Mesendoderm (in vitro differentiated cells): ENCODE measurements at regions not wholly inside any gene's neighbourhood (a gene's known extent, or its start where the extent isn't known, plus 50 kb on each side); places are given as distances from the start of the nearest gene placed in this dataset.

Experiments
- DNase-seq: peaks from one replicate; pipeline ENCODE4 v3.0.0; 2013
- H2AK5ac ChIP-seq: 2 replicates; pipeline ENCODE4 v1.6.1; 2013; ENCODE audit warnings: low read length, inconsistent platforms
- H2BK120ac ChIP-seq: 2 replicates; pipeline ENCODE4 v1.6.1; 2013; ENCODE audit warnings: low read depth, mild to moderate bottlenecking, low read length, moderate library complexity, mixed read lengths
- H2BK15ac ChIP-seq: replicated peaks from 2 replicates; pipeline ENCODE4 v1.6.1; 2013; ENCODE audit warnings: low read depth, mild to moderate bottlenecking, moderate library complexity
- H2BK5ac ChIP-seq: 2 replicates; pipeline ENCODE4 v1.6.1; 2013; ENCODE audit warnings: low read length, inconsistent platforms
- H3K18ac ChIP-seq: 2 replicates; pipeline ENCODE4 v1.6.1; 2013; ENCODE audit warnings: mild to moderate bottlenecking, low read length, mixed read lengths
- H3K23ac ChIP-seq: one replicate; pipeline ENCODE4 v1.6.1; 2013; ENCODE audit warnings: low read length
- H3K27ac ChIP-seq: 2 replicates; pipeline ENCODE4 v1.5.1; 2013; ENCODE audit warnings: low read depth, mild to moderate bottlenecking, inconsistent platforms, low read length, moderate library complexity
- H3K27me3 ChIP-seq: 2 replicates; pipeline ENCODE4 v1.6.1; 2013; ENCODE audit warnings: low read length, control low read depth, mild to moderate bottlenecking, inconsistent platforms; ENCODE audit not compliant: insufficient read depth, poor library complexity
- H3K36me3 ChIP-seq: 2 replicates; pipeline ENCODE4 v1.6.1; 2013; ENCODE audit warnings: low read length, inconsistent platforms; ENCODE audit not compliant: control insufficient read depth, insufficient read depth
- H3K4ac ChIP-seq: one replicate; pipeline ENCODE4 v1.6.1; 2013; ENCODE audit warnings: low read depth, mild to moderate bottlenecking, low read length, moderate library complexity
- H3K4me1 ChIP-seq: 2 replicates; pipeline ENCODE4 v1.6.1; 2013; ENCODE audit warnings: low read depth, low read length, inconsistent platforms; ENCODE audit not compliant: control insufficient read depth
- H3K4me2 ChIP-seq: 2 replicates; pipeline ENCODE4 v1.6.1; 2013; ENCODE audit warnings: low read length
- H3K4me3 ChIP-seq: 2 replicates; pipeline ENCODE4 v1.5.1; 2013; ENCODE audit warnings: mild to moderate bottlenecking, low read length
- H3K56ac ChIP-seq: one replicate; pipeline ENCODE4 v1.6.1; 2013; ENCODE audit warnings: low read length
- H3K79me1 ChIP-seq: 2 replicates; pipeline ENCODE4 v1.6.1; 2013; ENCODE audit warnings: low read length, inconsistent platforms
- H3K79me2 ChIP-seq: 2 replicates; pipeline ENCODE4 v1.6.1; 2013; ENCODE audit warnings: mild to moderate bottlenecking, low read length; ENCODE audit not compliant: control insufficient read depth, insufficient read depth
- H3K9ac ChIP-seq: 2 replicates; pipeline ENCODE4 v1.6.1; 2013; ENCODE audit warnings: low read length, inconsistent platforms
- H4K5ac ChIP-seq: one replicate; pipeline ENCODE4 v1.6.1; 2013; ENCODE audit warnings: low read length
- H4K8ac ChIP-seq: one replicate; pipeline ENCODE4 v1.6.1; 2013; ENCODE audit warnings: low read depth, mild to moderate bottlenecking, control low read depth, low read length, moderate library complexity
- WGBS: extraction: QIAGEN DNeasy Blood & Tissue Kit; methylation state at CpG from one replicate; pipeline ENCODE4 v1.1.7; 2013; ENCODE audit warnings: low lambda C conversion rate, missing lambda C conversion rate; ENCODE audit not compliant: insufficient coverage; ENCODE audit errors: extremely low coverage; 5-methylcytosine and 5-hydroxymethylcytosine counted together

- Histone ChIP-seq H4K5ac (no peak overlapping the region), H3K56ac (no peak overlapping the region), H2BK120ac (no peak overlapping the region), H4K8ac (no peak overlapping the region), H3K4me1 (no peaks in the 10 kb centered on the region), H3K4ac (no peak overlapping the region), H3K4me3 (no peak overlapping the region), H2BK5ac (no peak overlapping the region), H2AK5ac (no peak overlapping the region), H3K27me3 (no peaks in the 10 kb centered on the region), H3K79me2 (no peaks in the 10 kb centered on the region), H3K23ac (no peak overlapping the region), H3K36me3 (no peaks in the 10 kb centered on the region), H3K9ac (no peak overlapping the region), H3K79me1 (no peaks in the 10 kb centered on the region), H2BK15ac (no peak overlapping the region), H3K18ac (no peak overlapping the region), H3K4me2 (no peak overlapping the region), H3K27ac (no peak overlapping the region)
- WGBS, result no CpG with 5 or more reads among the region's 4 CpGs
- no peak for DNase-seq
Observed at GRCh38 chr3:110612045-110612444, 459.6 kb upstream of the NECTIN3 start.

GRCh38 chr3:110614186-110614585 lies 457.4 kb upstream of the NECTIN3 start:
- H3K36me3 ChIP-seq, result no peaks in the 10 kb centered on the region
- no peak overlapping the region for H2BK5ac ChIP-seq
- H4K5ac ChIP-seq, result no peak overlapping the region
- no peak overlapping the region for H3K23ac ChIP-seq
- H2BK120ac ChIP-seq, result no peak overlapping the region
- no peak for DNase-seq
- H3K4me2 ChIP-seq, result no peak overlapping the region
- no peak overlapping the region for H2BK15ac ChIP-seq
- H3K9ac ChIP-seq, result no peak overlapping the region
- no peaks in the 10 kb centered on the region for H3K79me1 ChIP-seq
- no peak overlapping the region for H3K4me3 ChIP-seq
- H3K79me2 ChIP-seq, result no peaks in the 10 kb centered on the region
- H2AK5ac ChIP-seq, result no peak overlapping the region
- H3K56ac ChIP-seq, result no peak overlapping the region
- H3K27ac ChIP-seq, result no peak overlapping the region
- H4K8ac ChIP-seq, result no peak overlapping the region
- H3K4me1 ChIP-seq, result peaks cover 2% of the 10 kb centered on the region
- no peak overlapping the region for H3K4ac ChIP-seq
- no peaks in the 10 kb centered on the region for H3K27me3 ChIP-seq
- H3K18ac ChIP-seq, result no peak overlapping the region
- no CpG with 5 or more reads among the region's 2 CpGs for WGBS

- Histone ChIP-seq H4K8ac (no peak overlapping the region), H3K18ac (no peak overlapping the region), H3K27ac (no peak overlapping the region), H3K56ac (no peak overlapping the region), H3K27me3 (no peaks in the 10 kb centered on the region), H3K79me1 (no peaks in the 10 kb centered on the region), H3K36me3 (no peaks in the 10 kb centered on the region), H2BK120ac (no peak overlapping the region), H4K5ac (no peak overlapping the region), H3K4me2 (no peak overlapping the region), H2BK15ac (no peak overlapping the region), H3K79me2 (no peaks in the 10 kb centered on the region), H3K9ac (no peak overlapping the region), H3K23ac (no peak overlapping the region), H3K4me3 (no peak overlapping the region), H2AK5ac (no peak overlapping the region), H3K4ac (no peak overlapping the region), H2BK5ac (no peak overlapping the region), H3K4me1 (peaks cover 2% of the 10 kb centered on the region)
- WGBS, result no CpG with 5 or more reads among the region's 1 CpG
- no peak for DNase-seq
Observed at GRCh38 chr3:110615454-110615853, 456.2 kb upstream of the NECTIN3 start.

- no peak overlapping the region for H2BK120ac ChIP-seq
Observed at GRCh38 chr3:110618512-110619226, 452.9 kb upstream of the NECTIN3 start.

GRCh38 chr3:110620118-110620517 lies 451.5 kb upstream of the NECTIN3 start:
- Histone ChIP-seq H4K5ac (no peak overlapping the region), H3K56ac (no peak overlapping the region), H2BK15ac (no peak overlapping the region), H3K23ac (no peak overlapping the region), H3K9ac (no peak overlapping the region), H3K27me3 (no peaks in the 10 kb centered on the region), H2BK5ac (peak overlapping the region; percentile 62), H3K4me1 (peaks cover 2% of the 10 kb centered on the region), H3K18ac (no peak overlapping the region), H2AK5ac (no peak overlapping the region), H3K79me1 (no peaks in the 10 kb centered on the region), H3K27ac (no peak overlapping the region), H3K4me2 (no peak overlapping the region), H4K8ac (no peak overlapping the region), H2BK120ac (peak overlapping the region; percentile 82), H3K4me3 (no peak overlapping the region), H3K4ac (no peak overlapping the region), H3K36me3 (no peaks in the 10 kb centered on the region), H3K79me2 (no peaks in the 10 kb centered on the region)
- peak; percentile 89 for DNase-seq
- no CpG with 5 or more reads among the region's 4 CpGs for whole genome bisulfite sequencing

More at GRCh38 chr3:110618512-110619226, 452.9 kb upstream of the NECTIN3 start:
- no peaks in the 10 kb centered on the region for H3K79me1 ChIP-seq
- no peak overlapping the region for H2BK15ac ChIP-seq
- H2AK5ac ChIP-seq, result no peak overlapping the region
- H3K4ac ChIP-seq, result no peak overlapping the region
- no peak overlapping the region for H4K5ac ChIP-seq
- peak; percentile 41 for DNase-seq
- H3K4me1 ChIP-seq, result peaks cover 2% of the 10 kb centered on the region
- no peak overlapping the region for H3K4me3 ChIP-seq
- no peak overlapping the region for H4K8ac ChIP-seq
- WGBS, result no CpG with 5 or more reads among the region's 2 CpGs
- no peak overlapping the region for H3K4me2 ChIP-seq
- no peak overlapping the region for H3K18ac ChIP-seq
- no peak overlapping the region for H3K56ac ChIP-seq
- H3K27ac ChIP-seq, result no peak overlapping the region
- H3K23ac ChIP-seq, result no peak overlapping the region
- H3K79me2 ChIP-seq, result no peaks in the 10 kb centered on the region
- no peak overlapping the region for H3K9ac ChIP-seq
- H3K36me3 ChIP-seq, result no peaks in the 10 kb centered on the region
- H2BK5ac ChIP-seq, result peak overlapping the region; percentile 62
- H3K27me3 ChIP-seq, result no peaks in the 10 kb centered on the region

- no peaks in the 10 kb centered on the region for H3K36me3 ChIP-seq
- no peaks in the 10 kb centered on the region for H3K79me1 ChIP-seq
- H4K5ac ChIP-seq, result no peak overlapping the region
- no peak overlapping the region for H3K27ac ChIP-seq
- H3K4ac ChIP-seq, result no peak overlapping the region
- H2BK120ac ChIP-seq, result no peak overlapping the region
- H3K23ac ChIP-seq, result no peak overlapping the region
- no peak for DNase-seq
- H3K4me2 ChIP-seq, result no peak overlapping the region
- H3K18ac ChIP-seq, result peak overlapping the region; percentile 18
- H3K4me1 ChIP-seq, result peaks cover 2% of the 10 kb centered on the region
- H2BK5ac ChIP-seq, result no peak overlapping the region
- no peaks in the 10 kb centered on the region for H3K79me2 ChIP-seq
- no peaks in the 10 kb centered on the region for H3K27me3 ChIP-seq
- no peak overlapping the region for H3K9ac ChIP-seq
- no CpG with 5 or more reads among the region's 1 CpG for WGBS
- no peak overlapping the region for H4K8ac ChIP-seq
- no peak overlapping the region for H2AK5ac ChIP-seq
- no peak overlapping the region for H3K4me3 ChIP-seq
- H2BK15ac ChIP-seq, result no peak overlapping the region
- H3K56ac ChIP-seq, result no peak overlapping the region
Observed at GRCh38 chr3:110623571-110623970, 448.0 kb upstream of the NECTIN3 start.
